ENCODE measurements at regions not wholly inside any gene's neighbourhood (a gene's known extent, or its start where the extent isn't known, plus 50 kb on each side); places are given as distances from the start of the nearest gene placed in this dataset.
A peak's percentile ranks its signal among the peaks of the same experiment; 100 is the strongest.

GRCh38 chr14:80446356-80446755, 235.1 kb upstream of the DIO2 start:
- FAIRE-seq = no peak
- no peak for DNase-seq (ENCODE audit: low read depth)
- TF ChIP-seq CTCF (IDR thresholded peaks at IDR 0.05; ENCODE audit: insufficient read depth, low read length, severe bottlenecking) = no peak
- Histone ChIP-seq H3K36me3 (ENCODE audit: control insufficient read depth, insufficient read depth, low read length) (no peaks in the 10 kb centered on the region), H3K4me3 (ENCODE audit: low read depth, low read length) (no peak overlapping the region), H3K27me3 (ENCODE audit: control insufficient read depth, insufficient read depth, low read length) (no peaks in the 10 kb centered on the region)

- no peak for TF ChIP-seq CTCF (IDR thresholded peaks at IDR 0.05; ENCODE audit: insufficient read depth, low read length, severe bottlenecking)
- no peaks in the 10 kb centered on the region for H3K36me3 ChIP-seq (ENCODE audit: control insufficient read depth, insufficient read depth, low read length)
- no peak overlapping the region for H3K4me3 ChIP-seq (ENCODE audit: low read depth, low read length)
- no peak for FAIRE-seq
- H3K27me3 ChIP-seq (ENCODE audit: control insufficient read depth, insufficient read depth, low read length) = no peaks in the 10 kb centered on the region
- no peak for DNase-seq (ENCODE audit: low read depth)
These were observed 234.3 kb upstream of the DIO2 start for GRCh38 chr14:80445605-80446004.

- no peak overlapping the region for H3K4me3 ChIP-seq (ENCODE audit: low read depth, low read length)
- no peak for TF ChIP-seq CTCF (IDR thresholded peaks at IDR 0.05; ENCODE audit: insufficient read depth, low read length, severe bottlenecking)
- DNase-seq (ENCODE audit: low read depth) = peak; percentile 94
- no peaks in the 10 kb centered on the region for H3K36me3 ChIP-seq (ENCODE audit: control insufficient read depth, insufficient read depth, low read length)
- H3K27me3 ChIP-seq (ENCODE audit: control insufficient read depth, insufficient read depth, low read length) = no peaks in the 10 kb centered on the region
- FAIRE-seq = no peak
These were observed 223.4 kb upstream of the DIO2 start for GRCh38 chr14:80434574-80435321.

GRCh38 chr14:80433811-80434210, 222.5 kb upstream of the DIO2 start:
- FAIRE-seq (no peak), DNase-seq (ENCODE audit: low read depth) (no peak)
- Histone ChIP-seq H3K36me3 (ENCODE audit: control insufficient read depth, insufficient read depth, low read length) (no peaks in the 10 kb centered on the region), H3K27me3 (ENCODE audit: control insufficient read depth, insufficient read depth, low read length) (no peaks in the 10 kb centered on the region), H3K4me3 (ENCODE audit: low read depth, low read length) (no peak overlapping the region)
- no peak for TF ChIP-seq CTCF (IDR thresholded peaks at IDR 0.05; ENCODE audit: insufficient read depth, low read length, severe bottlenecking)

- no peak overlapping the region for H3K4me3 ChIP-seq (ENCODE audit: low read depth, low read length)
- DNase-seq (ENCODE audit: low read depth) (no peak), FAIRE-seq (no peak)
- H3K36me3 ChIP-seq (ENCODE audit: control insufficient read depth, insufficient read depth, low read length) = no peaks in the 10 kb centered on the region
- no peaks in the 10 kb centered on the region for H3K27me3 ChIP-seq (ENCODE audit: control insufficient read depth, insufficient read depth, low read length)
- no peak for TF ChIP-seq CTCF (IDR thresholded peaks at IDR 0.05; ENCODE audit: insufficient read depth, low read length, severe bottlenecking)
These were observed 217.4 kb upstream of the DIO2 start for GRCh38 chr14:80428671-80429070.

GRCh38 chr14:80428171-80428570, 216.9 kb upstream of the DIO2 start:
- Histone ChIP-seq H3K4me3 (ENCODE audit: low read depth, low read length) (no peak overlapping the region), H3K36me3 (ENCODE audit: control insufficient read depth, insufficient read depth, low read length) (no peaks in the 10 kb centered on the region), H3K27me3 (ENCODE audit: control insufficient read depth, insufficient read depth, low read length) (no peaks in the 10 kb centered on the region)
- DNase-seq (ENCODE audit: low read depth) = no peak
- TF ChIP-seq CTCF (IDR thresholded peaks at IDR 0.05; ENCODE audit: insufficient read depth, low read length, severe bottlenecking) = no peak
- no peak for FAIRE-seq

All from bronchial epithelial cell (primary cell).